H9 (cell line): ENCODE measurements at regions not wholly inside any gene's neighbourhood (a gene's known extent, or its start where the extent isn't known, plus 50 kb on each side); places are given as distances from the start of the nearest gene placed in this dataset.

Experiments used
- DNase-seq: peaks from one replicate; pipeline ENCODE4 v3.0.0-alpha.2; 2017
- H2AFZ ChIP-seq: one replicate; pipeline ENCODE4 v1.6.1; 2013; ENCODE audit warnings: mild to moderate bottlenecking, low read length, control low read depth, moderate library complexity
- H2AK5ac ChIP-seq: 2 replicates; pipeline ENCODE4 v1.6.1; 2013; ENCODE audit warnings: low read length, control low read depth, mixed read lengths; ENCODE audit not compliant: insufficient read length
- H2BK120ac ChIP-seq: one replicate; pipeline ENCODE4 v1.6.1; 2013; ENCODE audit warnings: low read depth, mild to moderate bottlenecking, low read length, control low read depth, inconsistent platforms; ENCODE audit not compliant: poor library complexity, severe bottlenecking
- H2BK12ac ChIP-seq: 2 replicates; pipeline ENCODE4 v1.6.1; 2013; ENCODE audit warnings: low read length, control low read depth, mixed read lengths, low read depth; ENCODE audit not compliant: insufficient read length
- H2BK15ac ChIP-seq: 2 replicates; pipeline ENCODE4 v1.6.1; 2013; ENCODE audit warnings: low read depth, low read length, control low read depth
- H2BK20ac ChIP-seq: one replicate; pipeline ENCODE4 v1.6.1; 2013; ENCODE audit warnings: low read depth, mild to moderate bottlenecking, low read length, control low read depth, inconsistent platforms; ENCODE audit not compliant: poor library complexity, severe bottlenecking
- H2BK5ac ChIP-seq: 2 replicates; pipeline ENCODE4 v1.6.1; 2013; ENCODE audit warnings: low read length, control low read depth, mixed read lengths; ENCODE audit not compliant: insufficient read length
- H3K14ac ChIP-seq: 2 replicates; pipeline ENCODE4 v1.6.1; 2013; ENCODE audit warnings: low read length, control low read depth; ENCODE audit not compliant: insufficient read depth
- H3K18ac ChIP-seq: 2 replicates; pipeline ENCODE4 v1.6.1; 2013; ENCODE audit warnings: low read depth, mild to moderate bottlenecking, mixed read lengths, low read length, control low read depth; ENCODE audit not compliant: insufficient read length
- H3K23ac ChIP-seq: 2 replicates; pipeline ENCODE4 v1.6.1; 2013; ENCODE audit warnings: low read length, control low read depth, mixed read lengths, low read depth; ENCODE audit not compliant: insufficient read length
- H3K23me2 ChIP-seq: 2 replicates; pipeline ENCODE4 v1.6.1; 2013; ENCODE audit warnings: low read depth, mild to moderate bottlenecking, mixed read lengths, low read length, control low read depth; ENCODE audit not compliant: insufficient read length, poor library complexity, severe bottlenecking
- H3K27ac ChIP-seq: 2 replicates; pipeline ENCODE4 v1.5.1; 2013; ENCODE audit warnings: low read length, control low read depth, mixed read lengths, low read depth; ENCODE audit not compliant: insufficient read length
- H3K27me3 ChIP-seq: 2 replicates; pipeline ENCODE4 v1.6.1; 2013; ENCODE audit warnings: low read length, control low read depth, inconsistent platforms; ENCODE audit not compliant: insufficient read depth
- H3K4ac ChIP-seq: 2 replicates; pipeline ENCODE4 v1.6.1; 2013; ENCODE audit warnings: low read depth, mild to moderate bottlenecking, control low read depth, inconsistent platforms, low read length, moderate library complexity
- H3K4me1 ChIP-seq: 2 replicates; pipeline ENCODE4 v1.6.1; 2013; ENCODE audit warnings: low read length, control low read depth, inconsistent platforms; ENCODE audit not compliant: insufficient read depth
- H3K4me2 ChIP-seq: 2 replicates; pipeline ENCODE4 v1.6.1; 2013; ENCODE audit warnings: low read length, control low read depth, mixed read lengths; ENCODE audit not compliant: insufficient read length, insufficient read depth
- H3K56ac ChIP-seq: 2 replicates; pipeline ENCODE4 v1.6.1; 2013; ENCODE audit warnings: low read depth, mild to moderate bottlenecking, mixed read lengths, low read length, control low read depth; ENCODE audit not compliant: insufficient read length
- H3K79me1 ChIP-seq: 2 replicates; pipeline ENCODE4 v1.6.1; 2013; ENCODE audit warnings: low read depth, mild to moderate bottlenecking, moderate library complexity, low read length, control low read depth, inconsistent platforms; ENCODE audit not compliant: insufficient read depth, poor library complexity, severe bottlenecking
- H3K79me2 ChIP-seq: 2 replicates; pipeline ENCODE4 v1.6.1; 2013; ENCODE audit warnings: low read length, control low read depth, inconsistent platforms; ENCODE audit not compliant: insufficient read depth
- H3K9ac ChIP-seq: 2 replicates; pipeline ENCODE4 v1.6.1; 2013; ENCODE audit warnings: low read length, control low read depth, mixed read lengths; ENCODE audit not compliant: insufficient read length; ENCODE audit errors: extremely low read depth
- H3K9me3 ChIP-seq: one replicate; pipeline ENCODE4 v1.6.1; 2013; ENCODE audit warnings: low read depth, low read length, inconsistent platforms; ENCODE audit not compliant: control insufficient read depth
- H3T11ph ChIP-seq: one replicate; pipeline ENCODE4 v1.6.1; 2013; ENCODE audit warnings: mild to moderate bottlenecking, low read length, control low read depth, inconsistent platforms
- H4K20me1 ChIP-seq: one replicate; pipeline ENCODE4 v1.6.1; 2013; ENCODE audit not compliant: control insufficient read depth, insufficient read length, insufficient read depth
- H4K5ac ChIP-seq: 2 replicates; pipeline ENCODE4 v1.6.1; 2013; ENCODE audit warnings: low read depth, mild to moderate bottlenecking, mixed read lengths, low read length, control low read depth; ENCODE audit not compliant: insufficient read length
- H4K8ac ChIP-seq: replicated peaks from 2 replicates; pipeline ENCODE4 v1.6.1; 2013; ENCODE audit warnings: low read length, control low read depth, mixed read lengths, low read depth; ENCODE audit not compliant: insufficient read length
- H4K91ac ChIP-seq: 2 replicates; pipeline ENCODE4 v1.6.1; 2013; ENCODE audit warnings: low read depth, mild to moderate bottlenecking, moderate library complexity, mixed read lengths, low read length, control low read depth; ENCODE audit not compliant: insufficient read length
- H3K27ac Mint-ChIP-seq, 3 experiments: 2 replicates in 2 of 3; 3 replicates in 1 of 3; pipeline ENCODE4 v1.8.0; 2020 to 2021; ENCODE audit warnings: mixed read lengths in 3 of 3, mild to moderate bottlenecking in 1 of 3, moderate library complexity in 1 of 3
- H3K27me3 Mint-ChIP-seq: 2 replicates; pipeline ENCODE4 v1.8.0; 2021; ENCODE audit warnings: low read depth, mild to moderate bottlenecking, moderate library complexity, mixed read lengths
- H3K36me3 Mint-ChIP-seq, 3 experiments: 2 replicates in 2 of 3; 3 replicates in 1 of 3; pipeline ENCODE4 v1.8.0; 2020 to 2021; ENCODE audit warnings: low read depth in 3 of 3, mixed read lengths in 3 of 3; ENCODE audit not compliant: insufficient read depth in 1 of 3
- H3K4me1 Mint-ChIP-seq, 2 experiments: 2 replicates each; pipeline ENCODE4 v1.8.0; 2020; ENCODE audit warnings: mixed read lengths in 2 of 2
- H3K4me3 Mint-ChIP-seq, 2 experiments: 2 replicates in 1 of 2; 3 replicates in 1 of 2; pipeline ENCODE4 v1.8.0; 2020 to 2021; ENCODE audit warnings: mild to moderate bottlenecking in 2 of 2, mixed read lengths in 2 of 2, moderate library complexity in 1 of 2
- H3K9me3 Mint-ChIP-seq, 2 experiments: 2 replicates in 1 of 2; 3 replicates in 1 of 2; pipeline ENCODE4 v1.8.0; 2020; ENCODE audit warnings: mild to moderate bottlenecking in 2 of 2, mixed read lengths in 2 of 2, moderate library complexity in 1 of 2
- CTCF ChIP-seq: fragments of 200-600 bp; sonication (generic); conservative IDR thresholded peaks from 3 replicates; pipeline ENCODE4 v1.8.0; 2021; ENCODE audit warnings: antibody characterized with exemption, mild to moderate bottlenecking
- WGBS: extraction: QIAGEN DNeasy Blood & Tissue Kit; methylation state at CpG from one replicate; pipeline ENCODE4 v1.1.7; 2013; ENCODE audit warnings: missing lambda C conversion rate, low lambda C conversion rate, mixed read lengths; ENCODE audit not compliant: insufficient read length; ENCODE audit errors: extremely low coverage; 5-methylcytosine and 5-hydroxymethylcytosine counted together

GRCh38 chr7:138355254-138355653, 104.8 kb upstream of the TRIM24 start:
- Mint-ChIP-seq H3K4me1 (peaks cover 12 to 14% of the 10 kb centered on the region in 2 experiments), H3K4me3 (no peak overlapping the region), H3K36me3 (peaks cover 4 to 13% (median 10%) of the 10 kb centered on the region in 3 experiments; a peak in 6 of 7 replicates), H3K9me3 (peaks cover 7 to 10% of the 10 kb centered on the region in 2 experiments), H3K27me3 (no peaks in the 10 kb centered on the region; the same call in 1 of the 2 replicates), H3K27ac (no peak overlapping the region)
- H3K23ac ChIP-seq, result no peak overlapping the region
- H2BK12ac ChIP-seq, result no peak overlapping the region
- no peak overlapping the region for H3K4ac ChIP-seq
- TF ChIP-seq CTCF, result no peak
- H2BK20ac ChIP-seq, result no peak overlapping the region
- H3K79me1 ChIP-seq, result no peaks in the 10 kb centered on the region
- no peak overlapping the region for H3K18ac ChIP-seq
- no peak overlapping the region for H4K5ac ChIP-seq
- H3T11ph ChIP-seq, result no peak overlapping the region
- H4K8ac ChIP-seq, result no peak overlapping the region
- no peak overlapping the region for H3K9ac ChIP-seq
- H2BK15ac ChIP-seq, result no peak overlapping the region
- no peak overlapping the region for H2BK5ac ChIP-seq
- no peak overlapping the region for H3K4me2 ChIP-seq
- no peak overlapping the region for H4K91ac ChIP-seq
- no peaks in the 10 kb centered on the region for H4K20me1 ChIP-seq
- H3K79me2 ChIP-seq, result no peaks in the 10 kb centered on the region
- H3K27ac ChIP-seq, result no peak overlapping the region
- no peaks in the 10 kb centered on the region for H3K27me3 ChIP-seq
- no peak overlapping the region for H3K14ac ChIP-seq
- H2BK120ac ChIP-seq, result no peak overlapping the region
- H3K4me1 ChIP-seq, result no peaks in the 10 kb centered on the region
- no peak overlapping the region for H2AFZ ChIP-seq
- no peak for DNase-seq
- no peaks in the 10 kb centered on the region for H3K23me2 ChIP-seq
- H3K9me3 ChIP-seq, result no peaks in the 10 kb centered on the region
- H2AK5ac ChIP-seq, result no peak overlapping the region
- no CpG with 5 or more reads among the region's 3 CpGs for WGBS
- no peak overlapping the region for H3K56ac ChIP-seq
